Hematopoietic multipotent progenitor cell treated with erythropoietin and hydrocortisone succinate and interleukin-3 and kit ligand, for 8 days (in vitro differentiated cells): ENCODE measurements at regions not wholly inside any gene's neighbourhood (a gene's known extent, or its start where the extent isn't known, plus 50 kb on each side); places are given as distances from the start of the nearest gene placed in this dataset.
"Not testable (repeated sequence)": the region's sequence is repeated elsewhere in the genome, so short reads cannot be mapped to it uniquely, and the experiment has no call there.

Source experiments
- DNase-seq: peaks from one replicate; pipeline ENCODE4 v3.0.0-alpha.2; 2015

GRCh38 chr7:91408388-91409154, 144.3 kb downstream of the FZD1 start:
- no peak for DNase-seq

GRCh38 chr7:91411060-91411459, 146.8 kb downstream of the FZD1 start:
- no peak for DNase-seq

DNA sequence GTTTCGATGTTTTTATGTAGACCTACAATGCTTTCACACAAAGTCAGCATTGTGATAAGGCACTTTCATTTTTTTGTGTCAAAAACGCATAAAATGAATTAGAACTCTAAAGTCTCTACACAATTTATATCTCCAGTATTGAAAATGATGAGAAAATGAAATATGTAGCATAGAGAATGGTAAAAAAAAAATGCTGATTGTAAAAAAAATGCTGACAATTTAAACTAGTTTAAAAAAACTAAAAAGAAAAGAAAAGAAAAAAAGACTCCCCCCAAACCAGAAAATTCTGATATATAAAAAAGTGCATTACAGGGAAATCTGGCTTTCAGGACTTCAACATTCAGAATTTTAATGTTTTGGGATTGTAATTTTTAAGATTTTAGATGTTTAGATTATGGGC, 148.1 kb downstream of the FZD1 start:
- no peak for DNase-seq

GRCh38 chr7:91414734-91415133, 150.5 kb downstream of the FZD1 start:
- no peak for DNase-seq

- DNase-seq: no peak
Measured at GRCh38 chr7:91416155-91416865, 152.1 kb downstream of the FZD1 start.

GRCh38 chr7:91420606-91421005, 156.4 kb downstream of the FZD1 start:
- DNase-seq: no peak

DNA sequence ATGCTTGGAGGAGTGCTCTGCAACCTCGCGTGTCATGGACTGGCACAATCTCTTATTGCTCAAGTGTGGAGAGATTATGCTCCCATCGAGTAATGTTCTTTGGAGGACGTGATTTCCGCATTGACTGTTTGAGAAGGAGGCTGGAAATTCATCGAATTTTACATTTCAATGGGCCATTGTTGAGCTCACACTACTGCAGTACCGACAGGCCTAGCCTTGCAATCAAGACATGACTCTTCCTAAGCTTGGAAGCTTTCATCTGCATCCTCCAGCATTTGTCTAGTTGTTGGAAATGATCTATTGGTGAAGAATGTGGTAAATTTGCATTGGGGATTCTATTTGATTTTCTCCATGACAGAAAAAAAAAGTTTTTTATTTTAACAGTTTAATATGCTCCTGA, 156.8 kb downstream of the FZD1 start:
- DNase-seq: no peak

GRCh38 chr7:91424371-91424770, 160.1 kb downstream of the FZD1 start:
- no peak for DNase-seq

DNA sequence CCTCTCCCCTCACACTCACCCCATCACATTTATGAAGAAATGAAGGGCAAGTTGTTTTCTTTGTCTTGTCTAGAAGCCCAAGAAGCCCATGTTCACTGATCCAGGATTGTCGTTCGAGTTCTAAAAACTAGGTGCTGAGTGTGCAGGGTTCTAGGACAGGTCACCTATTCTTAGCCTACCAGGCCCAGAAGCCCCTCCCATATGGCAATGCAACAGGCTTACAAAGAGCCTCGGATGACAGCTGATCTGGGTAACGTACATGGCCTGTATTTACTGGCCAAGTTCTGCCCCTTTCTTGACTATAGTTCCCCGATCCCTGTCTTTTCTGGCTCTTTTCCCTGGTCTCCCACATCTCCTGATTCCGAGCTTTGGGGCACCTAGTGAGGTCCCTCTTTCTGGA, 160.9 kb downstream of the FZD1 start:
- no peak for DNase-seq

DNA sequence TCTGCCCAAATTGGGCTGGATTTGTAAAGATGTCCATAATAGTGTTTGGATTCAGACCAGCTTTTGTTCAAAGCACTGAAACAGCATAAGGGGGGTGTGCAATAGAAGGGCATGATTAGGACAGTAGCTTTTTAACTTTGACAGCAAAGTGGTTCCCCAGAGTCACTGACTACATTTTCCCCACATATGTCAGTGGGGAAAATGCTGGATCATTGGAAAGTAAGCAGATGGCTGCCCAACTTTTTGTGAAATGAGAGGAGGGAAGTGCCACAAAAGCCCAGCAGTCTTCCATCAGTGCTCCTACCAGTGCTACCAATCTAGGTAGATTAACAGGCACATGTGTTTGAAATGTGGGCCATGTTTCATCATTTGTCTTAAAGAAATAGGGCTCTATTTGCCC, 162.8 kb downstream of the FZD1 start:
- DNase-seq: no peak

GRCh38 chr7:91431601-91432000, 167.4 kb downstream of the FZD1 start:
- no peak for DNase-seq

GRCh38 chr7:91434836-91435235, 170.6 kb downstream of the FZD1 start:
- no peak for DNase-seq

DNA sequence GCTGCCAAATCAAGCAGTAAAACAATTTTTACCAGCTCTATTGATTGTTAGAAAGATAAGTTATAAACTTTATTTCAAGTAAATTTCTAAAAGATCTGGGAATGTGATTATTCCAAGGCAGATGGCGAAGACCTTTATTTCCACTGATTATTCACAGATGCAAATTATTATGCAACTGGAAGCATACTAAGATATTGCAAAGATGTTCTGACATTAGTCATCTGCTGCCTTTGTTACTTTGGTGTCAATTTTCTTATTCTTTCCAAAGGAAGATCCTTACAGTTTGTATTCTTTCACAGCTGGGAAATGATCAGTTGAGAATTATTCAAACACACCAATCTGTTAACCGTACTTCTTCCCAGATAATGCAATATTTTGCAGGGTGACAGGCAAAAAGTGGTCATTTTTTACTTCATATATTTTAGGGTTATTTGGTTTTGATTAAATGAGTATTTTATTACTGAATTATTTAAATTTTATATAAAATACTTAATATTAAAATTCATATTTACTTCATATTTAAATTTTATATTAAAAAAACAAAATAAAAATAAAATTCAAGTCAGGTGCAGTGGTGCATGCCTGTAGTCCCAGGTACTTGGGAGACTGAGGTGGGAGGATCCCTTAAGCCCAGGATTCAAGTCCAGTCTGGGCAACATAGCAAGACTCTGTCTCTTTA, 171.3 kb downstream of the FZD1 start:
- DNase-seq: no peak

DNA sequence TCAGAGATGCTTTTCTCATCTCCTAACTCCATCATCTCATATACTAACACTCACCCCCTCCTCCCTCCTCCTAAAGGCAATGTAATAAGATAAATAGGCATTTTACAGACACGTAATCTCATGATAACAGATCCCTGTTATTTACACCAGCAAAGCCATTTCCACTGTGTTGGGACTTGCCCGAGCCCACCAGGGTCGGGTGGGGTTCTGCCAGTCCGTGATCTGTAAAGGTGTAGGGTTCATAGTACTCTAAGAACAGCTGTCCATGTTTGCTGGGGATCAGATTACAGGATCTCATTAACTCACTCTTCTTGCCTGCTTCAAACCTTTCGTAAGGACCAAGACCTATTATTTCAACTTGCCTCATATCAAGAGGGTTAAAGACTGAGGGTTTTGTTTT, 172.4 kb downstream of the FZD1 start:
- no peak for DNase-seq

DNA sequence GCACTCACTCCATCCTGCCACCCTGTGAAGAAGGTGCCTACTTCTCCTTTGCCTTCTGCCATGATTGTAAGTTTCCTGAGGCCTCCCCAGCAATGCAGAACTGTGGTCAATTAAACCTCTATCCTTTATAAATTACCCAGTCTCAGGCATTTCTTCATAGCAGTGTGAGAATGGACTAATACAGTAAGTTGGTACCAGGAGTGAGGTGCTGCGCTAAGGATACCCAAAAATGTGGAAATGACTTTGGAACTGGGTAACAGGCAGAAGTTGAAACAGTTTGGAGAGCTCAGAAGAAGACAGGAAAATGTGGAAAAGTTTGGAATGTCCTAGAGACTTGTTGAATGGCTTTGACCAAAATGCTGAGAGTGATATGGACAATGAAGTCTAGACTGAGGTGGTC, 176.0 kb downstream of the FZD1 start:
- not testable (repeated sequence) for DNase-seq

DNA sequence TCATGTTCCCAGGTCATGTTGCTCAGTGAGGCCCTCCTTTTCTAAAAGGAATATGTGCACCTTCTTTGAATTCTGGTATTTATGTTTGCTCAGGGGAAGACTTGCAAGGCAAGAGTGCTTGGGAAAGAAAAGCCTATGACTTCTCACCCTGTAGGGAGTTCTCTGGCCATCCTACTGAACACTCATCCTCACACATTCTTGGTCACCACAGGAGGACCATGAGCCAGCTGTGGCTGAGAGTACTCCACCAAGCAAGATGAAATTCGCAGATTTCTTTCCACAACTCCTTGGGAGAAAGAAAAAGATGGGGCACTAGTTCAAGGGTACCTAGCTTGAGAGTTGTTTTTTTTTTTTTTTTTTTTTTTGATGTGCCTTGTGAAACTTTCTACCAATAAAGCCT, 179.6 kb downstream of the FZD1 start:
- DNase-seq: no peak

GRCh38 chr7:91446819-91447218, 182.6 kb downstream of the FZD1 start:
- no peak for DNase-seq

GRCh38 chr7:91455411-91455810, 191.2 kb downstream of the FZD1 start:
- DNase-seq: no peak

GRCh38 chr7:91457208-91457607, 193.0 kb downstream of the FZD1 start:
- DNase-seq: no peak

GRCh38 chr7:91459539-91459938, 195.3 kb downstream of the FZD1 start:
- DNase-seq: no peak

DNA sequence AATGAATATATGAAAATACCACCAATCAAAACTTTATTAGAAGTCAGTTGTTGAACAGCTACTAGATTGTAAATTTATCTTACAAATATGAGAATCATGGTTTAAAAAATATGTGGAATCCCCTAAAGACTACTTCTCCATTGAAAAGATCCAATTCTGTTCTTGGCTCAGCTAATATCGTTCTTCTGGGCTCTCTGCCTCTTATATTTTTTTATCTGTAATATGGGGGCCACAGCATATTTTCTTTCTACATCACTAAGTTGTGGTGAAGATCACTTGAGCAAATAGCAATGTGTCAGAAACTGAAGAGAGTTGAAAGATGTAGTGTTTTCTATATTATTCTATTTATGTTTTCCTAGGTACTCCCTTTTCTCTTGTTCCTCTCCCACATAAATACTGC, 198.1 kb downstream of the FZD1 start:
- DNase-seq: no peak

DNA sequence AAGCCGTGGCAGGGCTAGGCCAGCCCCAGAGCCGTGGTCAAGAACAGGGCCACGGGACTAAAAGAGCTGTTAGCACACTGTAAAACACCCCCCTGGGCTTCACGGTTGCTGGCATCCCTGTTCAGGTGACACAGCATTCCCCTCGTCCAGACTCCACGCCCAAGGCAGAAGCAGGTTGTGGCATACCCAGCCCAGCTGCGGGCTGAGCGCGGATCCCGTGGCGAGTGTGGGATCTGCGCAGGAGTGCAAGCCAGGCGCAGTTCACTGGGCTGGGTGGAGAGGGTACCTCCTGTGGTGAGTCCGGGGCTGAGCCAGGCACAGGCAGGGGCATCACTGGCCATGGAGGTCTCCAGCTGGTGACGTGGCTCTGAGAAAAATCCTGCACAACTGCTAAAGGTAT, 199.1 kb downstream of the FZD1 start:
- no peak for DNase-seq

- no peak for DNase-seq
Measured at GRCh38 chr7:91465595-91466061, 201.4 kb downstream of the FZD1 start.

GRCh38 chr7:91468256-91468655, 204.0 kb downstream of the FZD1 start:
- no peak for DNase-seq
